Germinal center (tissue), 1 donor: ENCODE measurements at regions not wholly inside any gene's neighbourhood (a gene's known extent, or its start where the extent isn't known, plus 50 kb on each side); places are given as distances from the start of the nearest gene placed in this dataset.
"Not testable (repeated sequence)": the region's sequence is repeated elsewhere in the genome, so short reads cannot be mapped to it uniquely, and the experiment has no call there.

Experiments used
- DNase-seq: peaks from one replicate; pipeline ENCODE4 v3.0.0; 2012; ENCODE audit warnings: mixed read lengths, low spot score

DNA sequence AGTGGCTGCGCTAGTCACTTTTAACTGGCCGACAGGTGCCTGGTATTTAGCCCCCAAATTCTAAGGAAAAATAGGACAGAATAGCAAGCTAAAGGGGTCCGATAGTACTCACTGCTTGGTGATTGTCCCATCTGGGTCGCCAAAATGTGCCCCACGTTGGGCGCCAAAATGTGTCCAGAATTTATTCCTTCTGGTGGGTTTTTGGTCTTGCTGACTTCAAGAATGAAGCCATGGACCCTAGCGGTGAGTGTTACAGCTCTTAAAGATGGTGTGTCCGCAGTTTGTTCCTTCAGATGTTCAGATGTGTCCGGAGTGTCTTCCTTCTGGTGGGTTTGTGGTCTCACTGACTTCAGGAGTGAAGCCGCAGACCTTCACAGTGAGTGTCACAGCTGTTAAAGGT, 144.8 kb upstream of the XIRP2 start:
- not testable (repeated sequence) for DNase-seq

DNA sequence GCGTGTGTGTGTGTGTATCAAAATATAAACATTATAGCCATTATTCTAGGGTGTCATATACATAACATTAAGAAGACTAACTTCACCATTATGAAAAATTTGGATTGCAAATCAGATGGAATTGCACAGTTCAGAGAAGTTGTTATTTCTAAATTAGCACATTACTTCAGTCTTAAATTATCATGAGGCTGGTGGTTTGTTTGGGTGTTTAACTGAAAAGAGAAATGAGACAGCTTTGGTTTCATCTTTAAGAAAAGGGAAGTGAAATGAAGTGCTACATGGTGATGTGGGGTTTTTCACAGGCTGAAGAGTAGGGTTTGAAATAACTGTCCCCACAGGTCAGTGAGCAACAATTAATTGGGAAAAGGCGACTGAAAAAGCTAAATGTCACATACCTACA, 161.2 kb upstream of the XIRP2 start:
- DNase-seq, result peak; percentile 8

- DNase-seq, result no peak
These were observed 162.1 kb upstream of the XIRP2 start for GRCh38 chr2:166725927-166726924.

DNA sequence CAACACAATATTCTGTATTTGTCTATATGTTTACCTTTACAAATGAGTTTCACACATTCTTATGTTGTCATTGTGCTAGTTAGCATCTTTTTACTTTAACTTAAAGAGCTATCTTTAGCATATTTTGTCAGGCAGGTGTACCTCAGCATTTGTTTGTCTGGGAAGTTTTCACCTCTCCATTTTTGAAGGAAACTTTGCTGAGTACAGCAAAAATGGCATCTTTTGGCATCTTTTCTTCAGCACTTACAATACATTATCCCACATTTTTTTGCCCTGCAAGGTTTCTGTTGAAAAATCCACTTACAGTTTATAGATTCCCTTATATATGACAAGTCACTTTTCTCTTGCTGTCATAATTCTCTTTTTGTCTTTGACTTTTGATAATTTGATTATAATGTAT, 171.3 kb upstream of the XIRP2 start:
- no peak for DNase-seq

- no peak for DNase-seq
These were observed 188.2 kb upstream of the XIRP2 start for GRCh38 chr2:166700079-166700478.

DNA sequence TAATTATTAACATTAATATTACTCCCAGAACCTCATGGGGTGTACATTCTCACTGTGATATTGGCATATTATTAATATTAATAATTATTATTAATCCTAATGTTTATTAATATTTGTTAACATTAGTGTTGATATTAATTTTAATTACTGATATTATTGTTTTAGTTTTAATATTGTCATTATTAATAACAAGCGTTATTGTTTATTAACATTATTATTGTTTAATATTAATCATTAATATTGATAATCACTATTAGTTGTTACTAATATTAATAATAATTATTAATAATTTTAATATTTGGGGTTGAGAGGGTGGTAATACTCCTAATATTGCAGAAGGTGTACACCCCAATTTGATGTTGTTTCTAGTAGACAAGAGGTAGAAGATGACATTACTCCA, 193.1 kb upstream of the XIRP2 start:
- no peak for DNase-seq

DNA sequence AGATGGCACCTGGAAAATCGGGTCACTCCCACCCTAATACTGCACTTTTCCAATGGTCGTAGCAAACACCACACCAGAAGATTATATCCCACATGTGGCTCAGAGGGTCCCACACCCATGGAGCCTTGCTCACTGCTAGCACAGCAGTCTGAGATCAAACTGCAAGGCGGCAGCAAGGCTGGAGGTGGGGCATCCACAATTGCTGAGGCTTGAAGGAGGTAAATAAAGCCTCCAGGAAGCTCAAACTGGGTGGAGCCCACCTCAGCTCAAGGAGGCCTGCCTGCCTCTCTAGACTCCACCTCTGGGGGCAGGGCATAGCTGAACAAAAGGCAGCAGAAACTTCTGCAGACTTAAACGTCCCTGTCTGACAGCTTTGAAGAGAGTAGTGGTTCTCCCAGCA, 192.0 kb upstream of the SCN7A start:
- not testable (repeated sequence) for DNase-seq

DNA sequence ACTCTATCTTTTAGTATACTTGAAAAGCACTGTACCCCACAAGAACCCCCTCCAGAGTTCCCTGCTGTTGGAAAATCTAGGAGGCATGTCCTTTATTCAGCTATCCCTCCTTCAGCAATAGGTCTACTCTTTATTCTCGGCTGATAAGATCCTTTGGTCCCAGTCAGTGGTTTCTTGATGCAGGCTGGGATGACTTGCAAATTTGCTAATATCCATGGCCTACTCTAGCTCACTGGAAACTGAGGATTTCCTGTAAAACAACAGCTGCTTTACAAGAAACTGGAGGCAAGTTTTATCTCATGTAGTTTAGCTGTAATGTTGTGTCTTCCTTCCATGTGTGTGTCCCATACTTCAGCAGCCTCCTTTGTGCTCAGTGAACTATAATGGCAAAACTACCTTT, 183.9 kb upstream of the SCN7A start:
- no peak for DNase-seq

- DNase-seq, result no peak
These were observed 182.7 kb upstream of the SCN7A start for GRCh38 chr2:166676716-166677115.

- no peak for DNase-seq
These were observed 181.5 kb upstream of the SCN7A start for GRCh38 chr2:166675553-166675952.

DNA sequence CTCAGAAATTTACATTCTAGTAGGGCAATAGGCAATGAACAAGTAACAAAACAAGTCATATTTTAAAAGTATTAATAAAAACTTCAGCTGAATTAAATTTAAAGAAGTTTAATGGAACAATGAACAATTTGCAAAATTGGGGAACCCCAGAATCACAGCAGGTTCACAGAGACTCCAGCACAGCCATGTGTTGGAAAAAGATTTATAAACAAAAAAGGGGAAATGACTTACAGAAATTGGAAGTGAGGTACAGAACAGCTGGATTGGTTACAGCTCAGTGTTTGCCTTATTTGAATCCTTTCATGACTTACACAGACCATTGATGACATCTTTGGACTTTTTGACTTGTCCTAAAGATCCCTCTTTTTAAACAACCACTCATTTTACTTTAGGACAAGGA, 179.9 kb upstream of the SCN7A start:
- DNase-seq, result no peak

DNA sequence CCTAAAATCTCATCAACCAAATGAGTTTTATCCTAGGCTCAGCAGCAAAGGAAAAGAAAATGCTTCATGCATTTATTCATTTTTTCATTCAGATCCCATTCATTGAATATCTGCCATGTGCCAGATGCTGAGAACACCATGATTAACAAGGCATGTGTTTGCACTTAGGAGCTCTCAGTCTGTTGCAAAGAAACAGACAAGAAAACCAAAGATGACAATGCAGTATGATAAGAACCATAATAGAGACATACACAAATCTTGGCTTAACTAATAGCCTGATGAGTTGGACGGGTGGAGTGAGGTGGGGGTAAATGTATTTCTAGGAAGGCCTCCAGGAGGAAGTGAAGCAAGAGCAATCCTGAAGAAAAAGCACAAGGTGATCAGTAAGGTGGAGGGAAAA, 177.8 kb upstream of the SCN7A start:
- no peak for DNase-seq

DNA sequence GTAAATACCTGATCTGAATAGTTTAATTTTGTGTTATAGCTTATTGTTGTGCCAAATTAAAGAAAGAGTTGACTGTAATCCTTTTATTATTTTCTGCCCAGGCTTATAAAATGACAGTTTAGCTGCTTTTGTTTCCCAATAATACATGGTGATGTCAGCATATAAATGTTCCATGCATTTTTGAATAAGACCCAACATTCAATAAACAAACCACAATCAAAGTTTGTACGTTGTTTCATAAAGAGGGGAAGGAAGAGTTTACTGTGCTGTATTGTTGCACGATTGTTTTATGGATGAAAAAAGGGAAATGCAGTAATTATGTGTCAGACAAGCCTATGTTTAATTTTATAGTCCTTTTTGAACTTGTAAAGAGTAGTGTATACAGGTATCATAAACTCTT, 177.2 kb upstream of the SCN7A start:
- DNase-seq, result no peak

- DNase-seq, result no peak
These were observed 172.2 kb upstream of the SCN7A start for GRCh38 chr2:166665991-166666940.

GRCh38 chr2:166661824-166662223, 167.8 kb upstream of the SCN7A start:
- no peak for DNase-seq

GRCh38 chr2:166661391-166661790, 167.3 kb upstream of the SCN7A start:
- DNase-seq, result no peak

GRCh38 chr2:166658901-166659300, 164.9 kb upstream of the SCN7A start:
- no peak for DNase-seq

GRCh38 chr2:166653185-166653813, 159.2 kb upstream of the SCN7A start:
- no peak for DNase-seq

DNA sequence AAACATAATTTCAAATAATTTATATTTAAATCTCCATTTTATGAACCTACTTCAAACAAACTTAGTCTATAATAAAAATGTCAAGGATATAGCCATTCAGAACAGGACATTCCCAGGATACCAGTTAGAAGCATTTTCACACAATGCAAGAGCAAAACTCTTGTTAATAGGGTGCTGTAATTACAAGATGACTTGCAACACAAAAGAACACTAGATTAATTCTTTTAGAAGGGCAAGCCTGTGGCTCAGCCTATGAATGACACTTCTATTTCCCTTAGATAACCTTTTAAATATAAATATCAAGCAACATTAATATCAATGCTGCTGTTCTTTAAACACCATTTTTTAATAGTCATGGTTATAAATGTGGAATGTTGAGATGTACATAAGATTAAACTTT, 157.9 kb upstream of the SCN7A start:
- no peak for DNase-seq

DNA sequence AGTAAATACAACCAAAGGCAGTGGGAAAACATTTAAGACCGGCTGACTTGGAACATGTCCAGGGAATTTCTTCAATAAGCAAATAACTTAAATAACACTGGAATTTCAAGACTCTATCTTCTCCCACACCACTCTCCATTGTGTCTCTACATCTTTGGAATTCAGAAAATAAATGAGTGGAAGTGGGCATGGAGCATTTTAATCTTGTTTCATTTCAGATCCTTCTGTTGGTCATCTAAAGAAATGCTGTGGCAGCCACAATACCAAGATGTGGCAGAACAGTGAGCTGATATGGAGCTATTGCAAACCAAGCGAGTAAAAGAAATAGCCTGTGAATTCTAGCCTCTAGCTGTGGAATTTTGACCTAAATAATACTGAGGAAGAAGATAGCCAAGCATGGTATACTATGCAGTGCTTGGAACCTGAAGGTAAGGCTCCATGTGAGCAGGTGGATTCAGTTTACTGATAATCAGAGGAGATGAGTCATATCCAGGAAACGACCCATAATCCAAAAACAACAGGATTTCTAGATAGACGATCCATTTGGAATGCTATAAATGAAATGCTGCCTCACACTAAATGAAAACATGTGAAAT, 157.1 kb upstream of the SCN7A start:
- DNase-seq, result no peak

DNA sequence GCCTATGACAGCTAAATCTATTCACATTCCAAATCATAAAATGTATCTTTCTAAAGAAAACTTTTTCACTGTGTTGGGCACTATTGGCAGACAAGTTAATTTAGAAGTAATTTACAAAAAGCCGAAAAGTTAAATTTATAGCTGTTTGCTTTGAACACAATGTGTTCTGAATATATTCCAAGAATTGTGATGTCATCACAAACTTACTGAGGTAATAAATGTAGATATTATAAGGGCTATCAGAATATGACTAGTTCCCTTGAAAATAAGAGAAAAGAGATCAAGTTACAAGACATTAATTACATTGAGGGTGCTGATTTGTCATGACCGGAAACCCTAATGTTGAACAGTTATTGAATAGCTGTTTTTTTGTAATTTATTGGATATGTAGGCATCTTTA, 153.9 kb upstream of the SCN7A start:
- DNase-seq, result no peak

GRCh38 chr2:166643980-166644379, 149.9 kb upstream of the SCN7A start:
- DNase-seq, result no peak
